A549 (cell line): ENCODE measurements at regions not wholly inside any gene's neighbourhood (a gene's known extent, or its start where the extent isn't known, plus 50 kb on each side); places are given as distances from the start of the nearest gene placed in this dataset.

Source experiments
- CHD4 ChIP-seq: fragments of 200-600 bp; sonication (generic); IDR thresholded peaks from 2 replicates; pipeline ENCODE4 v1.6.1; 2016; ENCODE audit warnings: antibody characterized with exemption, mild to moderate bottlenecking, borderline replicate concordance
- CTCF ChIP-seq: fragments of >200 bp; sonication (Bioruptor Twin); formaldehyde crosslinking; IDR thresholded peaks from 3 replicates; pipeline ENCODE4 v1.5.1; 2016
- GATA3 ChIP-seq: IDR thresholded peaks from 2 replicates; pipeline ENCODE4 v1.6.1; 2012; ENCODE audit warnings: borderline replicate concordance
- RARB ChIP-seq: fragments of 250-450 bp; sonication (Bioruptor Pico); IDR thresholded peaks from 2 replicates; pipeline ENCODE4 v1.8.0; 2021; ENCODE audit warnings: mild to moderate bottlenecking, moderate library complexity
- SMC3 ChIP-seq: fragments of >200 bp; sonication (Bioruptor Twin); formaldehyde crosslinking; IDR thresholded peaks from 3 replicates; pipeline ENCODE4 v1.6.1; 2018; ENCODE audit warnings: inconsistent platforms

GRCh38 chr10:36171556-36171952 is 529.5 kb upstream of the FZD8 start:
- TF ChIP-seq CHD4 (no peak), CTCF (no peak), GATA3 (no peak), SMC3 (no peak), RARB (CRISPR knock-in tag) (no peak)
